NCI-H526 (cell line): ENCODE measurements at regions not wholly inside any gene's neighbourhood (a gene's known extent, or its start where the extent isn't known, plus 50 kb on each side); places are given as distances from the start of the nearest gene placed in this dataset.
"Not testable (repeated sequence)": the region's sequence is repeated elsewhere in the genome, so short reads cannot be mapped to it uniquely, and the experiment has no call there.

Experiments
- DNase-seq, 2 experiments: peaks; one replicate each; lab custom pipeline; 2025; lab: John Stamatoyannopoulos, UW

- no peak for DNase-seq
Measured at GRCh38 chr2:33978471-33978870, 379.4 kb upstream of the FAM98A start.

- no peak for DNase-seq
Measured at GRCh38 chr2:33975498-33975897, 376.4 kb upstream of the FAM98A start.

- DNase-seq, result no peak
Measured at GRCh38 chr2:33967103-33967502, 368.0 kb upstream of the FAM98A start.

- no peak for DNase-seq
Measured at GRCh38 chr2:33958591-33958990, 359.5 kb upstream of the FAM98A start.

- no peak for DNase-seq
Measured at GRCh38 chr2:33949371-33949770, 350.3 kb upstream of the FAM98A start.

GRCh38 chr2:33946193-33946592 is 347.1 kb upstream of the FAM98A start:
- no peak for DNase-seq

GRCh38 chr2:33933203-33933602 is 334.1 kb upstream of the FAM98A start:
- DNase-seq, result no peak

GRCh38 chr2:33931164-33931563 is 332.1 kb upstream of the FAM98A start:
- DNase-seq, result no peak

- no peak for DNase-seq
Measured at GRCh38 chr2:33929467-33929866, 330.4 kb upstream of the FAM98A start.

- no peak for DNase-seq
Measured at GRCh38 chr2:33927756-33928155, 328.7 kb upstream of the FAM98A start.

GRCh38 chr2:33925311-33925710 is 326.2 kb upstream of the FAM98A start:
- DNase-seq, result no peak

- DNase-seq, result no peak
Measured at GRCh38 chr2:33924586-33925169, 325.6 kb upstream of the FAM98A start.

GRCh38 chr2:33917252-33917651 is 318.2 kb upstream of the FAM98A start:
- no peak for DNase-seq

- DNase-seq, result no peak
Measured at GRCh38 chr2:33913071-33913616, 314.0 kb upstream of the FAM98A start.

GRCh38 chr2:33911327-33911726 is 312.2 kb upstream of the FAM98A start:
- no peak for DNase-seq

- DNase-seq, result no peak
Measured at GRCh38 chr2:33909945-33910695, 311.0 kb upstream of the FAM98A start.

GRCh38 chr2:33907866-33908265 is 308.8 kb upstream of the FAM98A start:
- DNase-seq, result no peak

- not testable (repeated sequence) for DNase-seq
Measured at GRCh38 chr2:33906129-33906528, 307.0 kb upstream of the FAM98A start.

- no peak for DNase-seq
Measured at GRCh38 chr2:33904801-33905200, 305.7 kb upstream of the FAM98A start.

- DNase-seq, result no peak
Measured at GRCh38 chr2:33903701-33904100, 304.6 kb upstream of the FAM98A start.

- no peak for DNase-seq
Measured at GRCh38 chr2:33903215-33903614, 304.1 kb upstream of the FAM98A start.

- DNase-seq, result no peak
Measured at GRCh38 chr2:33900610-33901009, 301.5 kb upstream of the FAM98A start.

- DNase-seq, result no peak
Measured at GRCh38 chr2:33897741-33898140, 298.6 kb upstream of the FAM98A start.

- DNase-seq, result no peak
Measured at GRCh38 chr2:33893824-33894223, 294.7 kb upstream of the FAM98A start.
